Activated CD4-positive, alpha-beta T cell treated with anti-CD3 and anti-CD28 coated beads, Interleukin-2, amount 50 U/mL, for 48 hours (primary cell): ENCODE measurements at regions not wholly inside any gene's neighbourhood (a gene's known extent, or its start where the extent isn't known, plus 50 kb on each side); places are given as distances from the start of the nearest gene placed in this dataset.

ENCODE experiments used
- DNase-seq, 2 experiments: peaks; one replicate each; pipeline ENCODE4 v3.0.0-alpha.2; 2020

GRCh38 chr1:82849460-82849859 lies 1048.7 kb downstream of the ADGRL2 start:
- DNase-seq: no peak

DNA sequence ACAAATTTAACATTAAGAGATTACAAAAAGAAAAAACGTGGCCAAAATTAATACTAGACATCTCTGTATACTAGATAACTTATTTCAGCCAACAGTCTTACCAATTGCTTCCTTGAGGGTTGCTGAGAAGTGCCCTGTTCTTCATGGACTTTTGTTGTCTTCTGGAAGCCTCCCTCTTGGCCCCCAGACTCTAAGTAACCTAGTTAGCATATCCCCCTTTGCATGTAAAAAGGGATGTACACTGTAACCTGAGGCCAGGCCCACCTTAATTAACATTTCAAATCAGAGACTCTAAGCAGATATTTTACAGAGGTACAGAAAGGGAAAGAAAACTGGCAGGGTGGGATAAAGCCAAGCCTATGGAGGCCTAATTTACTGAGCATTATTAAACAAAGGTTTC lies 1047.3 kb downstream of the ADGRL2 start:
- no peak for DNase-seq

GRCh38 chr1:82845866-82846265 lies 1045.1 kb downstream of the ADGRL2 start:
- no peak for DNase-seq

GRCh38 chr1:82844911-82845827 lies 1044.4 kb downstream of the ADGRL2 start:
- DNase-seq: no peak

- no peak for DNase-seq
Measured at GRCh38 chr1:82844447-82844846, 1043.7 kb downstream of the ADGRL2 start.

GRCh38 chr1:82843876-82844275 lies 1043.1 kb downstream of the ADGRL2 start:
- no peak for DNase-seq

DNA sequence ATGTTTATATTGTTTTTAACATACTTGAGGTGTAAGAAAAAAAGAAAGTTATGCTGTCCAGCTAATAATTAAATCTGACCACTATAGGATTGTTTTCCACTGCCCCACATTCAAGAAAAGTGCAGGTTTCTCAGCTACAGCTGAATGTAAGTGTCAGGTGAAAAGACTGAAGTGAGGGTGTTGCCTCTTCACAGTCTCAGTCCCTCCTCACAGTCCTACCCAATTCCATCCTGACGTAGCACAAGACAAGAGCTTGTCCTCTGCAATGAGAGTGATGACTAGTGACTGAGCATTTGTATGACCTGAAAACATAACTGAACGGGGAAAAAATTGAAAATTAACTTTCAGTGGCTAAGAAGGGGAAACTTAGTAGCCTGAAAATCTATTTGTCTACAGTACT lies 1039.5 kb downstream of the ADGRL2 start:
- DNase-seq: no peak

DNA sequence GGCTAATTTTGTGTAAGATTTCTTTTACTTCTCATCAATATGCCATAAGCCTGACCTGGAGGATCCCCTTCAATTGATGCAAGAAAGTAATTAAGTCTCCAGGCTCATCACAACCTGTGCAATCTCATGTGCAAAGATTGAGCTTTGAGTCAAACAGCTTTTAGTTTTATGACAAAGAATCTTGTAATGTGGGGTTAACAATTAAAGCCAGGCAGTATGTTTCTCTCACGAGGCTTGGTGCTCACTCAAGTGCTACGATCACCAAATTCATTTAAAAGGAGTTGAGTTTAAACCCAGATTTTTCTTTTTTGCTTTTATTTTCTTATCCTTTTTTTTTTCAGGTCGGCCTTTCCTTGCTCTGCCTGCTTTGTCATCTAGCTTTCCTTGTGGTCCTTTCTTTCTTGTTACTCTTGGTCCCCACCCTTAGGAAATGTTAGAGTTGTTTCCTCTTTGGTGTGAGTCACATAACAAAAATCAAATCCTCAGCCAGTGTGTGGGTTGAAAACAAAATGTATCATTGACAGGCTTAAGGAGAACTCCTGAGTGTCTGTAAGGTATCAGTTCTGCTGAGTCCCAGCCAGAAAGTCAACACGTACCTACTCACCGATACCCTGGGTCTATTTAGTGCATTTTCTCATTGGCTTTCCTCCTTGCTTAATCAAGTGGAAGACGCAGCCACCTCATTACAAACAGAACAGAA lies 1037.2 kb downstream of the ADGRL2 start:
- no peak for DNase-seq

DNA sequence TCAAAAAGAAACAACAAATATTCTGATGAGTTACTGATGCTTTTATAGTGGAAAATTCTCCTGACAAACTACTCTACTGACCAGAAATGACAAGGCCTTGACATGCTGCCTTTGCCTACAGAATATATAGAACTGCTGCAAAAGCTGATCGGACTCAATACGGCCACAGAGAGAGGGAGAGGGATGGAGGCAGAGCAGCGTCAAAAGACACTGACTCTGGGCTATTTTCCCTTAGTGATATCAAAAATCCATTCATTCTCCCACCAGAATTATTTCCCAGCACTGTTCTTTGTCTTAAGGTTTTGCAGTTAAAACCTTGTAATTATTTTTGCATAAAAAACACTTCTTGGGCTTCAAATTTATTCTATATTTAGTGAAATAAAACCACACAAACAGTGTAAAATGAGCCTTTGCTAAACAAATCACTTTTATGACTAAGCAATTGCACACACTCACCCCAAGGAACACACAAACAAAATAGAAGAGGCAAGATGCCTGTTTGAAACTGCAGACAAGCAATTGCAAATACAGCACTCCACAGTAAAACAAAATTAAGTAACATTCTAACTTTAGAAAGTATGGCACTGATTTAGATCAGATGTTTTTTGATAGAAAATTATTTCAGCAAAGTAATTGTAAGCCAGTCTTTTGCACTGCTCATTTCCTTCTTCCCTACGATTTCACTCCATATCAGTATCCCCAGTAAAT lies 1036.4 kb downstream of the ADGRL2 start:
- DNase-seq: no peak

DNA sequence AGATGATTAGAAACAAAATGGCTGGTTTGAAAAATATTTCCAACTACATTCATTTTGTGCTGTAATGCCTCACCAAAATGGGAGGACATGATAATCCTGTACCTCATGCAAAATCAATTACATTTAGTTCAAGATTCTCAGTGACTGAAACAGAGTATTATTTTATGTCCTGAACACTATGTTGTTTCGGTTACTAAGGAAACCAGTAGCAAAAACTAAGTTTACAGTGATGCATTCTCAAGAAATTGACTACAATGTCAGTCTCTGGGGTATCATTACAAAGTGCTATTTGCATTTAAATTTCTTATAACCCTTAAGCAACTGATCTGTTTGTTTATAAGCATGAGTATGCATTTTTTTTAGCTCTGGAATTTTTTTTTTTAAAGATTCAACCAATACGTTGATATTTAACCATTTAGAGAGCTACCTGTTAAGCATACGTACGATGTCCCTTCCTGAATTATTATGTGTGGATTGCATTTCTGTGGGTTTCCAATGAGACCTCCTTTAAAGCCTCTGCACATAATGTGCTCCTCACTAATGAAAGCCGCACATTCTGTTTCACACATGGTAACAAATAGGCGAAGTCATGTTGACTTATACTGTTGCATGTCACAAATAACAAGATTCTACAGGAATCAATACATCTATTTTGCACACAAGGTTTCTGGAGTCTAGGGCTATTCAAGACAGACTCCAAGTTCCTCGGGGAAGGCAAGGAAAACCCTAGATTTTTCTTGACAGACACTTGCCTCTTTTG lies 1035.7 kb downstream of the ADGRL2 start:
- no peak for DNase-seq

GRCh38 chr1:82830690-82831380 lies 1030.1 kb downstream of the ADGRL2 start:
- no peak for DNase-seq

- DNase-seq: no peak
Measured at GRCh38 chr1:82829527-82829926, 1028.8 kb downstream of the ADGRL2 start.

DNA sequence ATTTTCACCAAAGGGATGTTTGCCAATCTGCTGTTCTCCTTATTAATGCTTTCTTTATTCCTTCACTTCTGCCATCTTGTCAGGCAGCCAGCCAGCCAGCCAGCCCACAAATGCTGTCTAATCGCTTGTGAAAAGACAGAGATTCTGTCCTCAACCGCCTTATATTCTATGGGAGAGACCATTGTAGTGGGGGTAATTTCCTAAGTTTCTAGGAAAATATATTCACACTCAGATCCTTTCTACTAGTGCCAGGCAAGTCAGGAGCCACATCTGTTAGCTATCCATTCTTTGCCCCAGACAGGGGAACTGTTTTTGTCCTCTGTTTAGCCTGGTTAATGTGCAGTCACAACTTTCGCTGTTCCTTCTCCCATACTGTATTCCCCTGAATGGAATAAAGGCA lies 1023.1 kb downstream of the ADGRL2 start:
- DNase-seq: no peak

DNA sequence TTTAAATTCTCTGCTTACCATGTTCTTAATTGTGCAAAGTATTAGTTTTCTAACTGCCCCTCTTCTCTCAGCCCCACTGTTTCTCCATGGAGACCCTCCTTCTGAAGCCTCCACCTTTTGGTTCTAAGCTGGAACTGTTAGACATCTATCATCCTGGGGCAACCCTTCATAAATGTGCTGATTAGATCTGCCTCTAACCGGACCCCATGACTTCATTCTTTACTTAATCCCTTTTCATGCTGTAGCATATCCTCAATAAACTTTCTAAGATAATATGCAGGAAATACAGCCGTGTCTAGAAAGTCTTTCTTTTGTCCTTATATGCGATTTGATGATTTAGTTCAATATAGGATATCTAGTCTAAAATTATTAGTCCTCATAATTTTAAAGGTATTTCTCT lies 1020.1 kb downstream of the ADGRL2 start:
- no peak for DNase-seq

DNA sequence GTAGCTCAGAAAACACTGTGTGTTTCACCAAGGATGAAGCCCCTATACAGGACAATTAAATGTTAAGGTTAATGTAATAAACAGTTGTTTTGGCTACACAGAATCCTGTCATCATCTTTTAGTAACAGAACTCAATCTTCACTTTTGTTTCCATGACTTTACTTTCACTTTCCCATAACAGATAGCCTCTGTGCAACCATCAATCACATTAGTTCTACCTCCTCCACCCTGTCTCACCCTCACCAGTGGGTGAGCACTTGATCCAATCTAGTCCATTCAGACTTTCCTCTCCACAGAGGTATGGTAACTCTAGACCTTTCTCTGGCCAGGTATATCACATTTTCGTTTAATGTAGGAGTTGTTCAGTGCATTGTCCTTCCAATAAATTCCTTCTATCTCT lies 1018.5 kb downstream of the ADGRL2 start:
- no peak for DNase-seq

DNA sequence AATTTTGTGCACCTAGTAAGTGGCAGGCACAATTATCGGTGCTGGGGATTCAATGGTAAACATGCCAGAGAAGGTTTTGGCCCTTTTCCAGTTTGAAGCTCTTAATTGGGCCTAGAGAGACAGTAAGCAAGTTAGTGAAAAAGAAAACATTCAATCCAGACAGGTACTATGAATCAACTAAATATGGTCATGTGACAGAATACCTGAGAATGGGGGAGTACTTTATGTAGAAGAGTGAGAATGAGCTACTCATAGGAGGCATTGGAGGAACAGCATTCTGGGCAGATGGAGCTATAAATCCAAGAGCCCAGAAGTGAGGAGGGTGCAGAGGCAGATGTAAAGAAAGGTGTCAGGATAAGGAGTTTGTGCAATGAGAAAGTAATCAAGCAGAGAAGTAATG lies 1017.9 kb downstream of the ADGRL2 start:
- DNase-seq: no peak

GRCh38 chr1:82813386-82813785 lies 1012.7 kb downstream of the ADGRL2 start:
- DNase-seq: no peak

DNA sequence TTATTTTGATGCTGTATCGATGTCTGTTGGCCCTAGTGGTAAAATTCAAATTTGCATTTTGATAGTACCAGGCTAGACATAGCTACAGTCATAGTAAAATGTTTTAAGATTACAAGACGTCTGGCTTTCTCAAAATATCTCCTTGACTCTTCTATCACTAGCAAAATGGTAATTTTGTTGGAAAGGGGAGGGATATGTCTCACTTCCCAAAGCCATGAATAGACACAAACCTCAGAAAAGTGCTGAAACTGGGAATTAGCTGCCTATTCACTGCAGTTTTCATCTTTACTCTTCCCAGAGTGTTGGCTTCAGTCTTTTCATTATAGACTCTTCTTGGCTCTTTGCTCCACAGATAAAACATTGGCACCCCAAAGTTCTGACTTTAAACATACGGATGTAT lies 1009.9 kb downstream of the ADGRL2 start:
- DNase-seq: no peak

GRCh38 chr1:82807563-82807962 lies 1006.8 kb downstream of the ADGRL2 start:
- no peak for DNase-seq

- no peak for DNase-seq
Measured at GRCh38 chr1:82806133-82806532, 1005.4 kb downstream of the ADGRL2 start.

GRCh38 chr1:82801176-82801575 lies 1000.4 kb downstream of the ADGRL2 start:
- DNase-seq: no peak

GRCh38 chr1:82800721-82801120 lies 1000.0 kb downstream of the ADGRL2 start:
- no peak for DNase-seq
